GM12878 (cell line): ENCODE measurements at regions not wholly inside any gene's neighbourhood (a gene's known extent, or its start where the extent isn't known, plus 50 kb on each side); places are given as distances from the start of the nearest gene placed in this dataset.
"Not testable (repeated sequence)": the region's sequence is repeated elsewhere in the genome, so short reads cannot be mapped to it uniquely, and the experiment has no call there.

Experiments
- ATAC-seq: fragments of 200-7000 bp; cut with Tn5 transposase; 3 replicates; pipeline ENCODE4 v1.9.1; 2020; ENCODE audit warnings: mild to moderate bottlenecking, moderate library complexity
- BruUV-seq: library from RNA; stranded (reverse); fragments of 400-500 nt; replicated peaks from 2 replicates; lab custom pipeline; 2021; lab: Mats Ljungman, UMichigan
- CTCF ChIA-PET: fragments of 300-600 bp; sonication (Branson Sonifier 250); formaldehyde crosslinking; extraction: SDS; loops from one replicate; lab custom pipeline; 2021; ENCODE audit warnings: inconsistent platforms; lab: Yijun Ruan, JAX
- POLR2A ChIA-PET: fragments of 350-600 bp; formaldehyde crosslinking; extraction: SDS; loops from one replicate; lab custom pipeline; 2021; ENCODE audit warnings: inconsistent platforms; lab: Charles Lee
- RAD21 ChIA-PET: fragments of 300-600 bp; sonication (Branson Sonifier 250); formaldehyde crosslinking; loops from one replicate; lab custom pipeline; 2023; ENCODE audit warnings: antibody characterized with exemption; ENCODE audit not compliant: unreplicated experiment; lab: Charles Lee
- SMC1A ChIA-PET: fragments of 300-600 bp; sonication (Branson Sonifier 250); formaldehyde crosslinking; loops from one replicate; lab custom pipeline; 2023; ENCODE audit not compliant: unreplicated experiment, uncharacterized antibody; lab: Charles Lee
- DNase-seq: peaks from one replicate; pipeline ENCODE4 v3.0.0-alpha.2; 2011; ENCODE audit warnings: low read depth, low spot score
- FAIRE-seq: peaks from 3 replicates; lab custom pipeline; 2011; peaks lifted over from hg19 to GRCh38; lab: Jason Lieb, UNC
- H2AFZ ChIP-seq: 2 replicates; pipeline ENCODE4 v1.6.0; 2011; ENCODE audit warnings: low read depth, low read length, control low read depth; ENCODE audit not compliant: control insufficient read depth
- H3K27ac ChIP-seq: 2 replicates; pipeline ENCODE4 v1.5.1; 2011; ENCODE audit warnings: control low read depth; ENCODE audit not compliant: control insufficient read depth, insufficient read depth
- H3K27me3 ChIP-seq, 2 experiments: replicated peaks in 1 of 2; 2 replicates each; pipeline versions ENCODE4 v1.6.0 to v1.6.1; 2011; ENCODE audit warnings: low read length in 1 of 2; ENCODE audit not compliant: control insufficient read depth in 2 of 2, insufficient read depth in 2 of 2
- H3K36me3 ChIP-seq, 2 experiments: 2 replicates each; pipeline ENCODE4 v1.5.1; 2011; ENCODE audit warnings: low read length in 1 of 2; ENCODE audit not compliant: control insufficient read depth in 2 of 2, insufficient read depth in 2 of 2
- H3K4me1 ChIP-seq: 2 replicates; pipeline ENCODE4 v1.6.1; 2011; ENCODE audit warnings: mild to moderate bottlenecking, low read length, moderate library complexity, mixed read lengths; ENCODE audit not compliant: control insufficient read depth, insufficient read depth
- H3K4me2 ChIP-seq: 2 replicates; pipeline ENCODE4 v1.6.0; 2011; ENCODE audit warnings: control low read depth; ENCODE audit not compliant: control insufficient read depth, insufficient read depth
- H3K4me3 ChIP-seq: fragments of 200-600 bp; sonication (generic); 2 replicates; pipeline ENCODE4 v1.5.1; 2016
- H3K79me2 ChIP-seq: 2 replicates; pipeline ENCODE4 v1.6.0; 2011; ENCODE audit warnings: low read length; ENCODE audit not compliant: control insufficient read depth, insufficient read depth
- H3K9ac ChIP-seq: 2 replicates; pipeline ENCODE4 v1.8.0; 2011; ENCODE audit warnings: low read length, control low read depth, mixed read lengths; ENCODE audit not compliant: control insufficient read depth, insufficient read depth
- H3K9me3 ChIP-seq: replicated peaks from 3 replicates; pipeline ENCODE4 v1.5.1; 2011; ENCODE audit warnings: mild to moderate bottlenecking, low read length; ENCODE audit not compliant: control insufficient read depth, insufficient read depth
- H4K20me1 ChIP-seq: 2 replicates; pipeline ENCODE4 v1.6.0; 2011; ENCODE audit not compliant: control insufficient read depth, insufficient read depth
- WGBS: methylation state at CpG from one replicate; pipeline ENCODE4 v1.1.6; 2016; ENCODE audit warnings: low lambda C conversion rate; ENCODE audit not compliant: insufficient replicate concordance, insufficient coverage; ENCODE audit errors: missing lambda C conversion rate; 5-methylcytosine and 5-hydroxymethylcytosine counted together
- in situ Hi-C: fragments of 300-500 bp; cut with MboI; formaldehyde crosslinking; loops from 9 replicates; pipeline ENCODE4 v1.14.3; 2018; ENCODE audit warnings: mixed read lengths
- intact Hi-C: fragments of 100-400 bp; cut with micrococcal nuclease; formaldehyde crosslinking; loops from one replicate; pipeline ENCODE4 v1.14.2; 2022; ENCODE audit not compliant: unreplicated experiment

GRCh38 chr1:144066071-144066813 is 94.5 kb upstream of the FAM72C start:
- H3K4me2 ChIP-seq, H3K27ac ChIP-seq, H3K27me3 ChIP-seq, H3K4me3 ChIP-seq, in situ Hi-C loops, BruUV-seq, H2AFZ ChIP-seq, H3K9ac ChIP-seq, H4K20me1 ChIP-seq, SMC1A ChIA-PET, FAIRE-seq, DNase-seq, H3K4me1 ChIP-seq, POLR2A ChIA-PET, intact Hi-C loops, H3K9me3 ChIP-seq, H3K79me2 ChIP-seq, ATAC-seq, H3K36me3 ChIP-seq, CTCF ChIA-PET, RAD21 ChIA-PET: not testable (repeated sequence)
- WGBS: 95% methylated on average over 4 of the region's 10 CpGs

DNA sequence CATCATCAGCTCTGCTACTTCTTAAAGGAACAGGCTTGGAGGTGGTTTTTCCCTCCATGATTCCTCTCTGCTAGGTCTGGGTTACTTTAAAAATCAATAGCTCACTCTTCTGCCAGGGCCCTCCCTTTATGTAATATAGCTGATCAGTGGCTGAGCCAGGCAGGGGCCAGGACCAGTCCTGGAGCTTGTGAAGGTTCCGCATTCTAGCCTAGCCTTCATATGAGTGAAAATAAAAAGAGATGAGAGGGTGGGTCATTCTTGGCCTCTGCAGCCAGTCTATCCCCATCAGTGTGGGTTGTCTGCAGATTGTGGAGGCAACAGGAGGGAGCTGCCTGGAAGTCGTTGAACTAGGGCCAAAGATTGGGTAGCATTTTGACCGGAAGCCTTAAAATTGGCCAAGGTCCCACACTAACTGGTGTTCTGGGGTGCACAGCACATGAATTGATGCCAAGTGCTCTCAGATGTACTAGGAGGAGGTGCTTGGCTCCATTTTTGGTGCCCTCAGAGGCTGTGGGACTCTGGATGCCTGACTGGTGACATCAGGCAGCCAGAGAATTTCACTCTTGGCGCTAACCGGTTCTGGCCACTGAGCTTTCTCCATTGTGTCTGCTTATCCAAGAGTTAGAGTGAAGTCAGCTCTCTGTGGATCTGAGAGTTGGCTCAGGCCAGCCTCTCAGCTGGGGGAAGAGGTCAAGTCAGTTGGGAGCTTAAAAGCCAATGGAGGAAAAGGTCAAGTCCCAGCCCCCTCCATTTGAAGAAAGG is 93.7 kb upstream of the FAM72C start:
- H3K27ac ChIP-seq, POLR2A ChIA-PET, SMC1A ChIA-PET, RAD21 ChIA-PET, H3K27me3 ChIP-seq, H3K9me3 ChIP-seq, H3K79me2 ChIP-seq, ATAC-seq, BruUV-seq, FAIRE-seq, H3K4me2 ChIP-seq, H3K4me3 ChIP-seq, intact Hi-C loops, H3K36me3 ChIP-seq, CTCF ChIA-PET, H2AFZ ChIP-seq, DNase-seq, H3K4me1 ChIP-seq, H3K9ac ChIP-seq, in situ Hi-C loops, H4K20me1 ChIP-seq: not testable (repeated sequence)
- WGBS: no CpG with 5 or more reads among the region's 5 CpGs

- H3K9ac ChIP-seq, CTCF ChIA-PET, H3K36me3 ChIP-seq, RAD21 ChIA-PET, DNase-seq, H4K20me1 ChIP-seq, FAIRE-seq, intact Hi-C loops, ATAC-seq, H3K4me3 ChIP-seq, H3K9me3 ChIP-seq, H3K79me2 ChIP-seq, POLR2A ChIA-PET, H3K27me3 ChIP-seq, H3K4me1 ChIP-seq, in situ Hi-C loops, H3K4me2 ChIP-seq, H2AFZ ChIP-seq, H3K27ac ChIP-seq, BruUV-seq, SMC1A ChIA-PET: not testable (repeated sequence)
- WGBS: no CpG with 5 or more reads among the region's 5 CpGs
These were observed 77.6 kb upstream of the FAM72C start for GRCh38 chr1:144049365-144049764.

- H3K9ac ChIP-seq, H3K4me2 ChIP-seq, H3K9me3 ChIP-seq, POLR2A ChIA-PET, H3K27me3 ChIP-seq, RAD21 ChIA-PET, H3K4me1 ChIP-seq, H3K4me3 ChIP-seq, H2AFZ ChIP-seq, CTCF ChIA-PET, H3K36me3 ChIP-seq, in situ Hi-C loops, ATAC-seq, intact Hi-C loops, SMC1A ChIA-PET, BruUV-seq, H3K27ac ChIP-seq, H4K20me1 ChIP-seq, H3K79me2 ChIP-seq, FAIRE-seq, DNase-seq: not testable (repeated sequence)
- no CpG with 5 or more reads among the region's 3 CpGs for WGBS
These were observed 74.9 kb upstream of the FAM72C start for GRCh38 chr1:144046645-144047044.
